GM18508 (cell line): ENCODE measurements at regions not wholly inside any gene's neighbourhood (a gene's known extent, or its start where the extent isn't known, plus 50 kb on each side); places are given as distances from the start of the nearest gene placed in this dataset.

ENCODE experiments used
- ATAC-seq: cut with Tn5 transposase; IDR thresholded peaks from one replicate; pipeline ENCODE4 v1.9.1; 2021; ENCODE audit warnings: moderate number of reproducible peaks; ENCODE audit not compliant: insufficient read depth, unreplicated experiment

GRCh38 chr17:77358801-77359200 lies 218.0 kb downstream of the SEC14L1 start:
- ATAC-seq = no peak

DNA sequence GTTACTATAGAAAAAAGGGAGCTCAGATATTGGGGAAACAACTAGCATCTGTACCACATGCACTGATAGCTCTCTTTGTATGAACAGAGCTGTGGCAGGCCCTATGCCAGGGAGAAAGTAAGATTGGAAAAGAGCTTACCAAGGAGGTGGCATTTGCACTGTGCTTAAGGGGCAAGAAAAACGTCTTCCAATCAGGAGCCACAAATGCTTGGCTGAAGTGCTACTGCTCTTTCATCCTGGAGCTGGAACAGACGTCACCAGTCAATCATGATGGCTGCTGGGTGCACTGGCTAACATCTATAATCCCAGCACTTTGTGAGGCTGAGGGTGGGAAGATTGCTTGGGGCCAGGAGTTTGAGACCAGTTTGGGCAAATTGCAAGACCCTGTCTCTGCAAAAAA lies 218.5 kb downstream of the SEC14L1 start:
- no peak for ATAC-seq

DNA sequence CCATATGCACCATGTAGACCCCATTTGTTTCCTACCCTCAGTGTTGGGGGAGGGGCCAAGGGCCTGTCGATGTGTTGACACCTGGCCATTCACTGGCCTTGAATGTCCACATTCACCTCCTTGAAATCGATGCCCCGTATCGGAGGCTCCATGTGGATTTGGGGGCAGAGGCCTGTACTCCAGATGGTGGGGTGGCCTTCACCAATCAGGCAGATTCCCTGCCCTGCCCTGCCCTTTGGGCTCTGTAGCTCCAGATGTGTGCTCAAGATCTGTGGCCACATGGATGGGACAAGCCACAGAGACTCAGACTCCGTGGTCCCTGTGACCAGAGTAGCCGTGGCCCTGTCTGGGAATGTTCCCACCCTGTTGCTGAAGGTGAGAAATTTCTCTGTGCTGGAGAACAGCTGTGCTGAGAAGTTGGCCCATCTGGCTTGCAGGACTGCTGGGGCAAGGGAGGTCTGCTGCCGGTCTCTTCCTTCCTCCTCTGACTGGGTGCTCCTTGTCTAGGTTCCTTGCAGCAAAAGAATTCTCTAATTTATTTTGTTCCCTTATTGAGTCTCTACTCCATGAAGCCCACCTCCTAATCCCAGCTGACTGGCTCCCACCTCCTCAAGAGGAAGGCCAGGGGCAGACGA lies 221.3 kb downstream of the SEC14L1 start:
- no peak for ATAC-seq

GRCh38 chr17:77363821-77364361 lies 223.1 kb downstream of the SEC14L1 start:
- ATAC-seq = no peak

DNA sequence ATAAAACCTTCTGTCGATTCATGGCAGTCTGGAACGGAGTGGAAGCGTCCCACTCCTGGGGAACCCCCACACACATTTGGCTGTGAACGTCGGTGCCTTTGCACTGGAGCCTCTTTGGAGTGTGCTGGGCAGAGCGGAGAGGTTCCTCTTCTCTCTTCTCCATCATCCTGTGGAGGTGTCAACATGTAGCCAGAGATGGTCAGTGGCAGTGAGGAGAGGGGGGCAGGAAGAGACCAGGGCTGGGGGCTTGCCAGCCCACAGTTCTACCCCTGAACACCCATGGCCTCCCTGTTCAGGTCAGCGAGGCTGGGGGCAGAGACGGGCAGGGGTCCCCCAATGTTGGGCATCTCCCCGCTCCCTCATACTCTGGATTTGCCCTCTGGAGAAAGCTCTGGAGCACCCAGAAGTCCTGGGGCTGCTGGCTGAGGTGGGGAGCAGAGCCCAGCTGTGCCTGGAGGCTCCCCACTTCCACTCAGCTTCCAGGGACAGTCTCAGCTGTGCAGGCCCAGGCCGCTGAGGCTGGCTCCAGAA lies 223.7 kb downstream of the SEC14L1 start:
- ATAC-seq = no peak

- ATAC-seq = no peak
These were observed 224.3 kb downstream of the SEC14L1 start for GRCh38 chr17:77364941-77365583.

- no peak for ATAC-seq
These were observed 224.9 kb downstream of the SEC14L1 start for GRCh38 chr17:77365584-77366186.

- ATAC-seq = no peak
These were observed 225.4 kb downstream of the SEC14L1 start for GRCh38 chr17:77366206-77366557.

GRCh38 chr17:77366558-77367245 lies 225.9 kb downstream of the SEC14L1 start:
- ATAC-seq = no peak

- no peak for ATAC-seq
These were observed 228.8 kb downstream of the SEC14L1 start for GRCh38 chr17:77369544-77369971.

DNA sequence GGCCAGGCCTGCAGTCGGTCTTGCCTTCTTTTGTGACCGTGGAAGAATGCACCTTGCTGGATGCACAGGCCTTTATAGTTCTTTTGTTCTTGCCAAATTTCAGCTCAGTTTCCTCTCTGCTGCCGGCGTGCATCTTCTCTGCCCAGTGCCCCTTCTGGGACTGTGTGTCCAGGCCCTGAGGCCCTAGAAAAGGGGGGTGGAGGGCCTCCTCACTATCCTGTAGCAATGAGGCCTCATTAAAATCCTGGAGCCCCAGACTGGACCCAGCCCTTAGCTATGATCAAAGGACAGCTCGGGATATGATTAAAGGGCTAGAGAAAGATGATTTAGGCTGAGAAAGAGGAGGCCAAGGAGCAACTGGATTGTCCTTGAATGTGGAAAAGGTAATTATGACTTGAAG lies 229.8 kb downstream of the SEC14L1 start:
- no peak for ATAC-seq

- ATAC-seq = no peak
These were observed 230.5 kb downstream of the SEC14L1 start for GRCh38 chr17:77371117-77371887.

DNA sequence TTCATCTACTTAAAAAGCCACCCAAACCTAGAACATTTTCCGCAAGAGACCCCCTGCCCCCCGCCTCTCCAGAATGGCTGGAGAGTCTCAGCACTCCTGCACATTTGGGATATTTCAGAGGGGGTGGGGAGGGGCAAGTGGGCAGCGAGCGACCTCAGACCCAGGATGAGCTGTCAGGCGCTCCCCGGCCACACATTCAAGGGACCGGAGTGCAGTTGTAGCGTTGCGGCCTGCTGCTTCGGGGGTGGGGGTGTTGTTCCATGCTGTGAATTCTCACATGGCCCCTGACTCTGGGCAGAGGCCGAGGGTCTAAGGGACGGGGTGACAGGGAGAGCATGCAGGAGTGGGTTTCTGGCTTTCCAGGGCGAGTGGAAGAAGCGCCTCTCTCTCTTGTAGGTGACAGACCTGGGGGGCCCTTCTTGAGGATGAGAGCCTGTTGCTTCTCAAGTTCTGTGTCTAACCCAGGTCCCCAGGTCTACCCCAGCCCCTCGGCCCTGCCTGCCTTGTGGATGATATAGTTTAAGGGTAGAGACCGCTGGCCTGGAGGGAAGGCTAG lies 231.2 kb downstream of the SEC14L1 start:
- no peak for ATAC-seq

GRCh38 chr17:77372444-77373298 lies 231.9 kb downstream of the SEC14L1 start:
- no peak for ATAC-seq

DNA sequence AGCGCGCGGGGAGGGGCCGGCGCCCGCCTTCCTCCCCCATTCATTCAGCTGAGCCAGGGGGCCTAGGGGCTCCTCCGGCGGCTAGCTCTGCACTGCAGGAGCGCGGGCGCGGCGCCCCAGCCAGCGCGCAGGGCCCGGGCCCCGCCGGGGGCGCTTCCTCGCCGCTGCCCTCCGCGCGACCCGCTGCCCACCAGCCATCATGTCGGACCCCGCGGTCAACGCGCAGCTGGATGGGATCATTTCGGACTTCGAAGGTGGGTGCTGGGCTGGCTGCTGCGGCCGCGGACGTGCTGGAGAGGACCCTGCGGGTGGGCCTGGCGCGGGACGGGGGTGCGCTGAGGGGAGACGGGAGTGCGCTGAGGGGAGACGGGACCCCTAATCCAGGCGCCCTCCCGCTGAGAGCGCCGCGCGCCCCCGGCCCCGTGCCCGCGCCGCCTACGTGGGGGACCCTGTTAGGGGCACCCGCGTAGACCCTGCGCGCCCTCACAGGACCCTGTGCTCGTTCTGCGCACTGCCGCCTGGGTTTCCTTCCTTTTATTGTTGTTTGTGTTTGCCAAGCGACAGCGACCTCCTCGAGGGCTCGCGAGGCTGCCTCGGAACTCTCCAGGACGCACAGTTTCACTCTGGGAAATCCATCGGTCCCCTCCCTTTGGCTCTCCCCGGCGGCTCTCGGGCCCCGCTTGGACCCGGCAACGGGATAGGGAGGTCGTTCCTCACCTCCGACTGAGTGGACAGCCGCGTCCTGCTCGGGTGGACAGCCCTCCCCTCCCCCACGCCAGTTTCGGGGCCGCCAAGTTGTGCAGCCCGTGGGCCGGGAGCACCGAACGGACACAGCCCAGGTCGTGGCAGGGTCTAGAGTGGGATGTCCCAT lies 232.8 kb downstream of the SEC14L1 start:
- no peak for ATAC-seq

- no peak for ATAC-seq
These were observed 233.6 kb downstream of the SEC14L1 start for GRCh38 chr17:77374170-77374936.
